Stimulated activated CD4-positive, alpha-beta T cell treated with anti-CD3 and anti-CD28 coated beads, TNF-alpha, amount 100 ng/mL, for 1 hour (primary cell): ENCODE measurements at regions not wholly inside any gene's neighbourhood (a gene's known extent, or its start where the extent isn't known, plus 50 kb on each side); places are given as distances from the start of the nearest gene placed in this dataset.

Experiments
- DNase-seq, 3 donors: peaks; one replicate each; pipeline ENCODE4 v3.0.0-alpha.2; 2020; ENCODE audit warnings: low read depth in 3 of 3, low spot score in 1 of 3

GRCh38 chr12:125267114-125267513, 201.9 kb downstream of the AACS start:
- no peak for DNase-seq

- DNase-seq, result no peak
These were observed 204.0 kb downstream of the AACS start for GRCh38 chr12:125269276-125269675.

GRCh38 chr12:125271892-125272291, 206.7 kb downstream of the AACS start:
- DNase-seq, result no peak

GRCh38 chr12:125272383-125272933, 207.2 kb downstream of the AACS start:
- no peak for DNase-seq

DNA sequence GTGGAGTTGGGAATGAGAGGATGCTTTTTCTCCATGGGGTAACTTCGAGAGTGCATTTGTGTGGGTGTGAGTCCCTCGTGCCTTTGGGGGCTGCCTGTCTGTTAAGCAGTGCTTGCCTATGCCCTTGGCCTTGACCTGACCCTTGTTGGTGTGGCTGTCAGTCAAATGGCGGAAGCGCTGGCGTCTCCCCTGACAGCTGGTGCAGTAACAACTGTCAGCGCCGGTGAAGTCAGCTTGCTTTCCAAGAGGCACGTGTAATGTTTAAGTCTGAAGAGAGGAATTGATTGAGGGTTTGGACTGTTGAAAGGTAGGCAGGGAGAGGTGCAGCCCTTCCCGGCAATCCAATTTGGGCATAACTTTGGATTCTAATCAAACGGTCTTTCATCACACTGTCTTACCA, 211.3 kb downstream of the AACS start:
- no peak for DNase-seq

DNA sequence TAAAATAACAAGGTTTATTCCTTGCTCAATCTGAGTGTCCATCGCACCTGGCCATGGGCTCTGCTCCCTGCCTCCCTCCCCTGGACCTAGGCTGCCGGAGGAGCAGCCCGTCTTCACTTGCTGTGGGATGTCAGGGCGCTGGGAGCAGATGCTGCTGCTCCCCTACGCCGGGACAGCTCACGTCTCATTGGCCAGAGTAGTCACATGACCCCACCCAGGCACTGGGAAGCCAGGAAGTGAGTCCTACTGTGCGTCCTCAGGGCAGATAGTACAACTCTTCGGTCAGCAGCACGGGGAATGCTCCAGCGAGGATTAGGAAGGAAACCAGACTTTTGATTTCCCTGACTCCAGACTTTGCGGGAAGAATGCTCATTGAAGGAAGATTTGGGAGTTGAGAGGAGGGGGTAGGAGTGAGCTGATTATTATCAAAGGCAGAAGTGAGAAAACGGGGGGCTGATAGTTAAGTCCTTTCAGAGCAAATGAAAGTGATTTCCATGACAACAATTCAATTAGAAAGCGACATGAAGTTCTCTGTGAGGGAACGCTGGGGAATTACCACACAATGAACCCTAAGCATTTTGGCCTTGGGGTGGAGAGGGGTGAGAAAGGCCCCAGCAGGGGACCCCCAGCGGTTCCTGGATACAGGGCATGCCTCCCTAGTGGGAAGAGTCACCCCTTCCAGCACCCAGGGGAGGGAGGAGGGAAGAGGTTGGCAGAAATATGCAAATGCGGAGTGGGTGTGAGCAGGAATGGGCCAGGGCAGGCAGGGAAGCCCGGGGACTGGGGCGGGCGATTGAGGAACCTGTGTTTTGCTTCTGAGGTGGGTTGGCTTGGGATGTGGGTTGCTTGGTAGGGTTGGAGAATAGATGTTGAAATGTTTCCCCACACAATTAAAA, 215.5 kb downstream of the AACS start:
- no peak for DNase-seq

DNA sequence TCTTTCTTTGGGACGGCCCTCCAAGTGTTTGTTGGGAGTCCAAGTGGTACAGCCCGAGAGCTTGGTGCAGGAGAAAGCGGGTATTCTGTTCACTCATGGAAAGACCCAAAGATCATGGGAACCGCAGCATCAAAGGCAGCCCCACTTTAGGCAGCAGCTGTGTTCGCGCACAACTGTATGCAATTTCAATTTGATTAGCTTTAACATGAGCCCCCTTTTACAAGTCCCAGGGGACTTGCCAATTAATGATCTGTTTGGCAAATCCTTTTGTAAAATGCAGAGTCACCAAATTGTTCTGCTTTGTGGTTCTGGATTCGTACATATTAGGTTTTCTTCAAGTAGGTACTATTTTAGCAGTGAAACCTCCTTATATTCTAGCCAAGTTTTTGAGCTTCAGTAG, 217.7 kb downstream of the AACS start:
- no peak for DNase-seq

DNA sequence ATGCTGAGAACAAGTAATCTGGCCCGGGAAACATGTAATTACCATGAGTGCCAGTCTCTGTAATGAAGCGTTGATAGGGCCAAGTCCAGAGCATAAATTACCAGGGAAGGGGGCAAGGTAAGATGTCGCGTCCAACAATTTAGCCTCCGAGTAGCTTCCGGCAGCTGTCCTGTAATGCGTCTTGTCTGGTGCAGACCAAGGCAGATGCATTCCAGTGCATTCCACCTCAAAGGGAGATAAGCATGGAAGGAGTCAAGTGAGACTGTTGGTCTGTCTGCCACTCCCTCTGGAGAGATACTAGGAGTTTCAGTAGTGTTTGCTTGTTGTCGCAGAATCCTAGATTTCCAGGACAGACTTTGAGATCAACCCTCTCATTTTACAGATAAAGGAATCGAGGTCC, 218.3 kb downstream of the AACS start:
- DNase-seq, result no peak

DNA sequence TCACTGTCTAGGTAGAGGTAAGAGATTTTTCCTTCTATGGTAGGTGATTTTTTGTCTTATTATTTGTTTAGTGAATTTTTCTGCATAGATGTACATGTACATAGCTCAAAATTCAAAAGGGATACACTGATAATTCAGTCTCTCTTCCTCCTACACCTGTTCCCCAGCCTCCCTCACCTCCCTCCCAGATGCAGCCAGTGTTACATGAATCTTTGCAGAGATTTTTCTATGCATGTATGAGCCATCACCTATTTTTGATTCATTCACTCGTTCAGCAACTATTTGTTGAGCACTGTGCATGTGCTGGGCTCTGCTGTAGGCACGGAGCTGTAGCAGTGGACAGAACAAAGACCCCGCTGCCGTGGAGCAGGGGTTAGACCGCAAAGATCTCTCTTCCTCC, 218.9 kb downstream of the AACS start:
- DNase-seq, result no peak

DNA sequence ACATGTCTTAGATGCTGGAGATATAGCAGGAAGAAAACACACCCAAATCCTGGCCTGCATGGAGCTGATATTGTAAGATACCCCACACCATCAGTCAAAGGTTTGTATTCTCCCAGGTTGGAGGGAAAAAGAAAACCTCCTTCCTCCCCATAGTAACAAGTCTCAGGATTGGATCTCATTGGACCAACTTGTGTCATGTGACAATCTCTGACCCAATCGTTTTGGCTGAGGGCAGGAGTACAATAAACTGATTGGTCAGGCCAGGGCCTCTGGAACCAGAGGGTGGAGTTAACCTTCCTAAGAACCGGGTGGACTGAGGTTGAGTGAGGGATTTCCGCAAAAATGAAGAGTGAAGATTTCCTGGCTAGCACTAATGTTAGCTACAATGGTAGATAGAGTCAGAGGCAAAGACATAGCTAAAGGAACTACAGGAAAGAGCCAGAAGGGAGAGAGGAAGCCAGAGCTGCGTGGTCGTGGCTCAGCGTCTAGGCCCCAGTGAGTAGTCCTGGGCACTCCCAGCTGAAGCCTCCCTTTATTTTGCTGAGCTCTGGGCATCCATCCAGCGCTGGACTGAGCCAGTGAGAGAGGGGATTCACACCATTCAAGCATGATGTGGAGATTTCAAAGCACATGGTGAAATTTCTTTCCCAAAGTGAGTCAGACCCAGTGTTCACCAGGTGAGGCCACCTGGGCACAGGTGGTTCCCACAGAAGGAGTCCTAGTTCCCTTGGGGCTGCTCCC, 219.9 kb downstream of the AACS start:
- DNase-seq, result no peak

- no peak for DNase-seq
These were observed 220.9 kb downstream of the AACS start for GRCh38 chr12:125286005-125286727.

DNA sequence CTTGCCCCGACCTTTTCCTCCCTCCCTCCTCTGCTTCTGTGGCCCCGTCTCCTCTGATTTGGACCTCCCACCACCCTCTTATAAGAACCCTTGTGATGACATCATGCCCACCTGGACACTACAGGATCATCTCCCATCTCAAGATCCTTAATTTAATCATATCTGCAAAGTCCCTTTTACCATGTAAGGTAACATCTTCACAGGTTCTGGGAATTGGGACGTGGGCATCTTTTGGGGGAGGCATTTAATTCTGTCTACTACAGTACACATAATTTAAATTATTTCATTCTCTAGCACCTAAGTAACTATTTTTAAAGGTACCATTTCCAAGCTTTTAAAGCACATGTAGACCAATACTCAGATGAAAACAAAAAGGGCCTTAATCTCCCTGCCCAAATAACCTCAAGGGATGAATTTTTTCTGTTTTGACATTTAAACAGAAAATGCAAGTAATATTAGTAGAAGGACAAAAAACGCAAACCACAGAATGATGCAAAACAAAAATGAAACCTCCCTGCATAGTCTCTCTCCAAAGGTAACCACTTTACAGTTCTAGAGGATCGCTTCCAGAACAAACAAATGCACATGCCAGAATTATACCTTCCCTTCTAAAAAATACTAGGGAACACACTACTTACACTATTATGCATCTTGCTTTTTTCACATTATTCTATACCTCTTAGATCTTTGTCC, 222.1 kb downstream of the AACS start:
- DNase-seq, result no peak

DNA sequence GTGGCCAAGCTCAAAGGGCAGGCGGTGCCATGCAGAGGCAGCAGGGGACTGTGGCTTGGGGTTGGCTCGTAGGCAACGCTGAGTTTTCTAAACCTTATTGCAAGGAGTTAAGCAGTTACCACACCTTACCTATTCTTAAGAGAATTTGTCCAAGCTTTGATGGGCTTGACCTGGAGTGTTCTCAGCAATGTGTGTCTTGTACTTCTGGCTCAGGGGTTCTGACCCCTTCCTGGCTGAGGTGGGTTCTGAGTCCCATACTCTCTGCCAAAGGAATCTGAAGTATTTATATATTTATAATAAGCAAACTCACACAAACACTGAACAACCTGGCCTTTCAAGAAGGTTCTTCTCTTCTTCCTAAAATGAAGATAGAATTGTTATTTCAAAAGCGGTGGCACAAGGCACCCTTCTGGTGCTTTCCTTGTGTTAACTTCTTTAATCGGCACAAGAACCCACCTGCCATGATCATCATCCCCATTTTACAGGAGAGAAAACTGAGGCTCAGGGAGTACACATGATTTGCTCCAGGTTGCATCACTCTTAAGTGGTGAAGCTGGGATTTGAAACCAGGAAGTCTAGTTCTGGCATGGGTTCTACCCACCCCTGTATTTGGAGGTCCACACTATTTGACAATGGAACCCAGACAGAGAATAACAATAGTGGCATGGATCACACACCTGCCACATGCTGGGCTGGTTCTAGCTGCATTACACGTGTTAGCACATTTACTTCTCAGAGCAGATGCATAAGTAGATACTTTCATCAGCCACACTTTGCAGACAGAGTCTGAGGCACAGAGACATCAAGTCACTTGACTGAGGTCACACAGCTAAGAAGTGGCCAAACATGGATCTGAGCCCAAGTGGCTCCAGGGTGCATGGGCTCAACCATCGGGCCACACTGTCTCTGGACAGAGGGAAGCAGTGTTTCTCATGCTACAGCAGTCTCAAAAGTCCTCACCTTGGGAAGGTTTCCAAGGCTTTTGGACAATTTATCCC, 224.0 kb downstream of the AACS start:
- DNase-seq, result no peak

DNA sequence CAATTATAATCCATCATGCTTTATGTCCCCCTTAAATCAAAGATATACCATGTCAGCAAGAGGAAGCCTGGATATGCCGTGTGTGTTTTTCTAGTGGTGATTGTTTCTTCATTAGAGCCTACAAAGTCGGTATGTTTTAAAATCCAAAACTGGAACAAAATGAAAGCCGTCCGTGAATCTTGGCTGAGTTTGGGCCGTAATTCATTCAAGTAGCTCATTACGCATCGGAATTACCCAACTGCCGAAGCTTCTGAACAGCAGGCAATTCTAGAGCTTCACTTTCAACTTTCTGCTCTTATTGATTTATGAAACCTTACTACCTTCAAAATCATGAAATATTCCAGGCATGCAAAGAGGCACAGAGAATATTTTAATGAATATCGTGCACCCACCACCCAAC, 224.7 kb downstream of the AACS start:
- no peak for DNase-seq

DNA sequence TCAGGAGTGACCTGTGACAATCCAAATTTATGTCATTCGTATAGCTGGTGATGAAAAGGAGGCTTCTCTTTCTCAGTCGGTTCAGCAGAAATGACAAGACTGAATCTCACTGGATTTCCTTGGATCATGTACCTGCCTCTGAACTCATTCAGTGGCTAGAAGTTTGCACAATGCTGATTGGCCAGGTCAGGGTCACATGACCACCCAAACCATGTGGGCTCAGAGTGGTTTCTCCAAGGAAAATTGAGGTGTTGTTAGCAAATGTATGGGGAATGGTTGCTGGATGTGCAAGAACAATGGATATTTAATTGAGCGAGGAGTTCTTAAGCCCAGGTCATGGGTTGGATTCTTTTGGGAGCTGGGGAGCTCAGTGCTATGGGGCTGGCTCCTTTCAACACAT, 227.5 kb downstream of the AACS start:
- DNase-seq, result no peak

- DNase-seq, result no peak
These were observed 230.3 kb downstream of the AACS start for GRCh38 chr12:125295550-125295949.

GRCh38 chr12:125296701-125297100, 231.5 kb downstream of the AACS start:
- no peak for DNase-seq

DNA sequence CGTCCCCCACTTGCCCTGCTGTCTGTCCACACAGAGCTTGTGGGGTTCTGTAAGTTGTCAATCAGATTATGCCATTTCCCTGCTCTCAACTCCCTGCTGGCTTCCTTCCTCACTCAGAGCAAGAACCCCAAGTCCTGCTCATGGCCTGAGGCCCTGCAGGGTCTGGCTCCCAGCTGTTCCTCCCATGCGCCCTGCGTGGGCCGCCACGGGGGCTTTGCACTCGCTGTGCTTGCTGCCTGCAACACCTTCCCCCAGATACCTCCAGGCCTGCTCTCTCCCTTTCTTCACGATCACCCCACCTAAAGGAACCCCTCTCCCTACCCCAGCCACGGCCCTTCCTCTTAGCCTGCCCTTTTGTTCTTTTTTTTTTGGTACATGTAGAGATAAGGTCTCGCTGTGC, 234.6 kb downstream of the AACS start:
- no peak for DNase-seq

- DNase-seq, result no peak
These were observed 235.0 kb downstream of the AACS start for GRCh38 chr12:125300249-125300648.

GRCh38 chr12:125303337-125303736, 238.1 kb downstream of the AACS start:
- no peak for DNase-seq
